BLaER1 (cell line): ENCODE measurements at regions not wholly inside any gene's neighbourhood (a gene's known extent, or its start where the extent isn't known, plus 50 kb on each side); places are given as distances from the start of the nearest gene placed in this dataset.

Experiments
- H3K27ac ChIP-seq: shearing (Covaris generic); formaldehyde crosslinking; 2 replicates; pipeline ENCODE4 v1.8.1; 2022
- H3K27me3 ChIP-seq: shearing (Covaris generic); formaldehyde crosslinking; 2 replicates; pipeline ENCODE4 v1.8.1; 2022
- H3K36me3 ChIP-seq: shearing (Covaris generic); formaldehyde crosslinking; 2 replicates; pipeline ENCODE4 v1.8.1; 2022
- H3K4me1 ChIP-seq: shearing (Covaris generic); formaldehyde crosslinking; 2 replicates; pipeline ENCODE4 v1.8.1; 2022
- H3K4me2 ChIP-seq: shearing (Covaris generic); formaldehyde crosslinking; 2 replicates; pipeline ENCODE4 v1.8.1; 2022
- H3K4me3 ChIP-seq: shearing (Covaris generic); formaldehyde crosslinking; 2 replicates; pipeline ENCODE4 v1.8.1; 2022
- H3K9ac ChIP-seq: shearing (Covaris generic); formaldehyde crosslinking; 2 replicates; pipeline ENCODE4 v1.8.1; 2022
- H3K9me3 ChIP-seq: shearing (Covaris generic); formaldehyde crosslinking; 2 replicates; pipeline ENCODE4 v1.8.1; 2022
- H4K20me1 ChIP-seq: shearing (Covaris generic); formaldehyde crosslinking; 2 replicates; pipeline ENCODE4 v1.8.1; 2022
- Cebpa-rat ChIP-seq: shearing (Covaris generic); IDR thresholded peaks from 2 replicates; pipeline ENCODE4 v1.8.1; 2022

DNA sequence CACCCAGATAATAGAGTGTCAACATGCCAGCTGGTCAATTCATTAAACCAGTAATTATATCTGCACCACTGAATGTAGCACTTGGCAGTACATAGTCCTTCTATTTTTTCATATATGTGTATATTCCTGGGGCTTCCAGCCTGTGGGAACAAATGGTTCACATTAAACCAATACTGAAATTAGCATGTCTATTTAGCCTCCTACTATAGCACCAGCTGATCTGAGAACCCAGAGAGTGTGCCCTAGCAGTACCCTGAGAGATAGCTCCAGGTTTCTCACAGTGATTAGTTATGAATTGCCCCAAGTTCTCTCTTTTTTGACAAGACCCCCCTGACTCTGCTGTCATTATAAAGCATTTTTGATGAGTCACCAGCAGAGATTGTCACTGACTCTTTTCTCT lies 1097.3 kb upstream of the FLRT2 start:
- no peak for TF ChIP-seq Cebpa-rat
- no peaks in the 10 kb centered on the region for H3K9me3 ChIP-seq
- H3K9ac ChIP-seq: no peak overlapping the region
- no peaks in the 10 kb centered on the region for H3K27me3 ChIP-seq
- H3K27ac ChIP-seq: no peak overlapping the region
- H3K4me3 ChIP-seq: no peak overlapping the region
- H3K4me2 ChIP-seq: no peak overlapping the region
- no peaks in the 10 kb centered on the region for H3K4me1 ChIP-seq
- H3K36me3 ChIP-seq: no peaks in the 10 kb centered on the region
- no peaks in the 10 kb centered on the region for H4K20me1 ChIP-seq

GRCh38 chr14:84433961-84434360 lies 1096.0 kb upstream of the FLRT2 start:
- Histone ChIP-seq H3K4me3 (no peak overlapping the region), H4K20me1 (no peaks in the 10 kb centered on the region), H3K36me3 (no peaks in the 10 kb centered on the region), H3K9me3 (no peaks in the 10 kb centered on the region), H3K9ac (no peak overlapping the region), H3K4me2 (no peak overlapping the region), H3K27me3 (no peaks in the 10 kb centered on the region), H3K4me1 (no peaks in the 10 kb centered on the region), H3K27ac (no peak overlapping the region)
- TF ChIP-seq Cebpa-rat: no peak

DNA sequence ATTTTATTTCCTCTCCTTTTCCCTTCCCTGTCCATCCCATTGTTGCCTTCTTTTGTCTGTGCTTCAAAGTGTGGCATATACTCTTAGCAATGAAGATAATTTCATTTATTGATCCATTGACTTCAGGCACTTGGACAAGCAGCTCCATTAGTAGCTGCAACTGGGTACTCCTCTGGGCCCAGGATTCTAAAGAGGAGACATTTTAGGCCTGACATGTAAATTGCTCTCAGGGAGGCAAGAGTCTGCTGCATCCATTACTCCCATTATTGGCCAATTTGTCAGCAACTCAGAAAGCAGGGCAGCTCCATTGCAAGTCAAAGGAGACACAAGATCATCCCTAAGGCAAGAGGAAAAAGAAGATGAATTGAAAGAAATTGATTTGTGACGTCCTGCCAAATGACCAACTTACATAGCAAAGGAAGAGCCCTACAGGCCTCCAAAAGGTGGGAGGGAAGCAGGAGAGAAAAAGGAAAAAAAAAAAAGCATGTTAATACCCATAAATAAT lies 1094.1 kb upstream of the FLRT2 start:
- TF ChIP-seq Cebpa-rat: no peak
- Histone ChIP-seq H3K9ac (no peak overlapping the region), H3K27me3 (no peaks in the 10 kb centered on the region), H3K4me2 (no peak overlapping the region), H3K36me3 (no peaks in the 10 kb centered on the region), H3K4me3 (no peak overlapping the region), H3K9me3 (no peaks in the 10 kb centered on the region), H4K20me1 (no peaks in the 10 kb centered on the region), H3K4me1 (no peaks in the 10 kb centered on the region), H3K27ac (no peak overlapping the region)

DNA sequence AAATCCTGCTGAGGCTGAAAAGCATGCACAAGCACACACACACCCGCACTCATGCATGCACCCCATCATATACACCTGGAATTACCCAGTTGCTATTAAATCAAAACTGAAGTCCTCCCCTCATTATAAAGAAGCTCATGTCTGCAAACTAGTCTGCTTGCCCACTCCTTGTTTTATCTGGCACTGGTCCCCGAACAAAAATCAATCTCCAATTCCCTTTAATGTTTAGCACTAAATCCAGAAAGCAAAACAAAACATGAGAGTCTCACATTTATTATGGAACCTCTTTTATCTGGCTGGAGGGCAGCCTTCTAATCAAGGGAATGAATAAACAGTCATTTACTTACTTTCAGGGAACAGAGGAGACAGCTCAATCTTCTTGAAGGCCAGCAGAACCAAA lies 1093.4 kb upstream of the FLRT2 start:
- Histone ChIP-seq H3K27ac (no peak overlapping the region), H3K4me2 (no peak overlapping the region), H3K27me3 (no peaks in the 10 kb centered on the region)

DNA sequence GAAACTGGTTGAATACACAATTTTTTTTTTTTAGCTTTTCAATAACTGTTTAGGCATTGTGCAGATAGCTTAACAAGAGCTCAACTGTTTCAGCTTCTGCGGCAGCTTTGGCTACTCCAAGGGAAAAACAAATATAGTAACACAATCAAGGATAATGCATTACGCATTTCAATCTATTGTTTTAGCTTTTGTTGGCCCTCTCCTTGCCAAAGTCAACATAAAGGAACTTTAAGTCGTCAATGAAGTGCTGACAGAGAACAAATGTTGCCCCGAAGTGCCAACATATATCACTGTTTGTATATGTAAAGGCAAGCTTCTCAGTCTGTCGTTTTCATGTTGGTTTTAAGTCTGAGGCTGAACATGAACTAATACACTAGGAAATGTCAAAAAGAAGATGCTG lies 1087.4 kb upstream of the FLRT2 start:
- Histone ChIP-seq H3K4me3 (no peak overlapping the region), H3K9ac (no peak overlapping the region), H4K20me1 (no peaks in the 10 kb centered on the region), H3K36me3 (no peaks in the 10 kb centered on the region), H3K9me3 (no peaks in the 10 kb centered on the region), H3K27me3 (no peaks in the 10 kb centered on the region), H3K4me1 (no peaks in the 10 kb centered on the region), H3K27ac (no peak overlapping the region), H3K4me2 (no peak overlapping the region)
- TF ChIP-seq Cebpa-rat: no peak

More for the DNA sequence above, 1093.4 kb upstream of the FLRT2 start:
- H4K20me1 ChIP-seq: no peaks in the 10 kb centered on the region
- no peak overlapping the region for H3K4me3 ChIP-seq
- H3K9ac ChIP-seq: no peak overlapping the region
- no peaks in the 10 kb centered on the region for H3K36me3 ChIP-seq
- H3K9me3 ChIP-seq: no peaks in the 10 kb centered on the region
- no peak for TF ChIP-seq Cebpa-rat
- no peaks in the 10 kb centered on the region for H3K4me1 ChIP-seq

DNA sequence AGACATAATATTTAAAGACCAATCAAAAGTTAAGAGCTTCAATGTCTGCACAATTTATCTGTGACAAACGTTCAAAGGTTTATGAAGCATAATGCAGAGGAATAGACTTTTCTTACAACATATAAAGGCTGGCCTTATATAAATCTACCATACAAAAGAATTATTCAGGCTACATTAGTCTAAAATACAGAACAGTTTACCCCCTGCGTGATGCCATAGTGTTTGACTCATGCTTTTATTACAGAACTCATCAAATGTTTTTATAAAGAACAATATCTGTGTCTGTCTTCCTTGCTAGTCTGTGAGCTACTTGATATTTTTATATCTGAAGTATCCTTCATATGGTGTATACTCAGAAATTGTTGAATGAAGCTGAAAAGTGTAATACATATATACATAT lies 1084.5 kb upstream of the FLRT2 start:
- no peak for TF ChIP-seq Cebpa-rat
- no peak overlapping the region for H3K9ac ChIP-seq
- no peak overlapping the region for H3K27ac ChIP-seq

GRCh38 chr14:84446250-84446649 lies 1083.7 kb upstream of the FLRT2 start:
- Histone ChIP-seq H3K4me1 (no peaks in the 10 kb centered on the region), H3K4me2 (no peak overlapping the region), H3K9me3 (no peaks in the 10 kb centered on the region), H3K27me3 (no peaks in the 10 kb centered on the region), H3K36me3 (no peaks in the 10 kb centered on the region), H3K9ac (no peak overlapping the region), H3K27ac (no peak overlapping the region), H3K4me3 (no peak overlapping the region), H4K20me1 (no peaks in the 10 kb centered on the region)
- no peak for TF ChIP-seq Cebpa-rat

More for the DNA sequence above, 1084.5 kb upstream of the FLRT2 start:
- H4K20me1 ChIP-seq: no peaks in the 10 kb centered on the region
- no peaks in the 10 kb centered on the region for H3K36me3 ChIP-seq
- H3K4me1 ChIP-seq: no peaks in the 10 kb centered on the region
- H3K27me3 ChIP-seq: no peaks in the 10 kb centered on the region
- no peak overlapping the region for H3K4me2 ChIP-seq
- H3K4me3 ChIP-seq: no peak overlapping the region
- no peaks in the 10 kb centered on the region for H3K9me3 ChIP-seq

- Histone ChIP-seq H3K27ac (no peak overlapping the region), H3K4me2 (no peak overlapping the region), H3K4me3 (no peak overlapping the region), H3K27me3 (no peaks in the 10 kb centered on the region), H3K4me1 (no peaks in the 10 kb centered on the region), H3K9me3 (no peaks in the 10 kb centered on the region), H3K36me3 (no peaks in the 10 kb centered on the region), H4K20me1 (no peaks in the 10 kb centered on the region), H3K9ac (no peak overlapping the region)
- TF ChIP-seq Cebpa-rat: no peak
These were observed 1076.5 kb upstream of the FLRT2 start for GRCh38 chr14:84453307-84453950.

- Histone ChIP-seq H3K9me3 (no peaks in the 10 kb centered on the region), H3K4me3 (no peak overlapping the region), H3K36me3 (no peaks in the 10 kb centered on the region), H3K4me1 (no peaks in the 10 kb centered on the region), H4K20me1 (no peaks in the 10 kb centered on the region), H3K27me3 (no peaks in the 10 kb centered on the region), H3K4me2 (no peak overlapping the region), H3K27ac (no peak overlapping the region), H3K9ac (no peak overlapping the region)
- no peak for TF ChIP-seq Cebpa-rat
These were observed 1075.8 kb upstream of the FLRT2 start for GRCh38 chr14:84454114-84454513.

- Histone ChIP-seq H3K4me1 (no peaks in the 10 kb centered on the region), H3K9ac (no peak overlapping the region), H3K4me3 (no peak overlapping the region), H3K9me3 (no peaks in the 10 kb centered on the region), H3K27me3 (no peaks in the 10 kb centered on the region), H4K20me1 (no peaks in the 10 kb centered on the region), H3K4me2 (no peak overlapping the region), H3K36me3 (no peaks in the 10 kb centered on the region), H3K27ac (no peak overlapping the region)
- TF ChIP-seq Cebpa-rat: no peak
These were observed 1073.0 kb upstream of the FLRT2 start for GRCh38 chr14:84456946-84457345.

DNA sequence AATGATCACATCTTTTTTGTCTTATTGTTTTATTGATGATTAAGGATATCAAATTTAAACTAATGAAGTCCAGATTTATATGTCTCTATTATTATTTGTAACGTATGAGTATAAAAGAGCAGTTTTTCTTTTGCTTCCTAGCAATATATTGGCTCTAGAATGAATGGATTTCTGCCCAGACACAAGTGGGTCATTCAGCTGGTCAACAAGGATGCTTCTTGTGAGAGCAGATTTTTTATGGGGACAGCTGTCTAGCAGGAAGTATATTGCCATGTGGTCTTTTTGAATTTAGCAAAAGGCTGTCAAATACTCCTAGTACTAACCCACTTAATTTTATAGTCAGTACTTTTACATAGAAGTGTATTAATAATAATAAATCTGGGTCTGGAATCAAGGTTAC lies 1071.1 kb upstream of the FLRT2 start:
- TF ChIP-seq Cebpa-rat: no peak
- Histone ChIP-seq H3K4me3 (no peak overlapping the region), H3K9me3 (no peaks in the 10 kb centered on the region), H3K27ac (no peak overlapping the region), H4K20me1 (no peaks in the 10 kb centered on the region), H3K4me1 (no peaks in the 10 kb centered on the region), H3K36me3 (no peaks in the 10 kb centered on the region), H3K4me2 (no peak overlapping the region), H3K9ac (no peak overlapping the region), H3K27me3 (no peaks in the 10 kb centered on the region)
